H1 (cell line): ENCODE measurements at regions not wholly inside any gene's neighbourhood (a gene's known extent, or its start where the extent isn't known, plus 50 kb on each side); places are given as distances from the start of the nearest gene placed in this dataset.

Experiments
- CTCF ChIA-PET: fragments of 300-600 bp; sonication (Branson Sonifier 250); formaldehyde crosslinking; loops from one replicate; lab custom pipeline; 2021; ENCODE audit not compliant: partially characterized antibody; lab: Charles Lee
- POLR2A ChIA-PET: fragments of 300-600 bp; sonication (Branson Sonifier 250); formaldehyde crosslinking; loops from one replicate; lab custom pipeline; 2021; ENCODE audit warnings: inconsistent platforms; ENCODE audit not compliant: partially characterized antibody; lab: Charles Lee
- DNase-seq, 2 experiments: peaks; one replicate each; pipeline versions ENCODE4 v3.0.0 to v3.0.0-alpha.2; 2010 to 2022; ENCODE audit warnings: low spot score in 2 of 2, low read depth in 1 of 2, mixed read lengths in 1 of 2
- FAIRE-seq: peaks from 2 replicates; lab custom pipeline; 2011; peaks lifted over from hg19 to GRCh38; lab: Jason Lieb, UNC
- H2AFZ ChIP-seq: 2 replicates; pipeline ENCODE4 v1.8.1; 2012; ENCODE audit warnings: low read length, inconsistent platforms
- H2AK5ac ChIP-seq: 2 replicates; pipeline ENCODE4 v1.6.1; 2013; ENCODE audit warnings: low read depth, low read length
- H2BK120ac ChIP-seq: replicated peaks from 2 replicates; pipeline ENCODE3; 2013; ENCODE audit warnings: low read depth, low read length, inconsistent platforms
- H2BK12ac ChIP-seq: 2 replicates; pipeline ENCODE4 v1.6.1; 2013; ENCODE audit warnings: low read depth, low read length
- H2BK15ac ChIP-seq: 2 replicates; pipeline ENCODE4 v1.6.1; 2013; ENCODE audit warnings: low read length
- H2BK20ac ChIP-seq: 2 replicates; pipeline ENCODE4 v1.6.1; 2013; ENCODE audit warnings: low read length
- H2BK5ac ChIP-seq: 2 replicates; pipeline ENCODE4 v1.6.1; 2013; ENCODE audit warnings: low read depth, low read length
- H3K14ac ChIP-seq: 2 replicates; pipeline ENCODE4 v1.6.1; 2013; ENCODE audit warnings: inconsistent platforms; ENCODE audit not compliant: insufficient read length
- H3K18ac ChIP-seq: 2 replicates; pipeline ENCODE4 v1.6.1; 2013; ENCODE audit warnings: low read length; ENCODE audit errors: extremely low read depth
- H3K23ac ChIP-seq: 2 replicates; pipeline ENCODE4 v1.6.1; 2013; ENCODE audit warnings: inconsistent platforms; ENCODE audit not compliant: insufficient read length
- H3K23me2 ChIP-seq: 2 replicates; pipeline ENCODE4 v1.6.1; 2013; ENCODE audit warnings: low read depth, low read length
- H3K27ac ChIP-seq: 2 replicates; pipeline ENCODE4 v1.6.1; 2011; ENCODE audit warnings: low read depth, low read length, inconsistent platforms
- H3K27me3 ChIP-seq, 4 experiments: replicated peaks in 1 of 4; 1 replicate in 1 of 4; 2 replicates in 3 of 4; pipeline versions ENCODE4 v1.6.1 to v1.8.1; 2011 to 2013; ENCODE audit warnings: low read length in 3 of 4, mild to moderate bottlenecking in 3 of 4, inconsistent platforms in 2 of 4, mixed read lengths in 2 of 4, moderate library complexity in 1 of 4; ENCODE audit not compliant: control insufficient read depth in 3 of 4, insufficient read depth in 3 of 4; ENCODE audit errors: extremely low read depth in 1 of 4
- H3K36me3 ChIP-seq, 4 experiments: 2 replicates each; pipeline versions ENCODE4 v1.6.1 to v1.8.1; 2011 to 2013; ENCODE audit warnings: mild to moderate bottlenecking in 4 of 4, low read length in 3 of 4, moderate library complexity in 2 of 4, control low read depth in 1 of 4, inconsistent platforms in 1 of 4; ENCODE audit not compliant: insufficient read depth in 4 of 4, control insufficient read depth in 2 of 4
- H3K4ac ChIP-seq: replicated peaks from 2 replicates; pipeline ENCODE3; 2013; ENCODE audit warnings: low read length, low read depth, mixed read lengths, inconsistent platforms; ENCODE audit not compliant: insufficient read length
- H3K4me1 ChIP-seq, 4 experiments: replicated peaks in 1 of 4; 1 replicate in 1 of 4; 2 replicates in 3 of 4; pipeline versions ENCODE4 v1.6.1 to v1.8.1; 2011 to 2013; ENCODE audit warnings: low read length in 3 of 4, inconsistent platforms in 2 of 4, mixed read lengths in 1 of 4; ENCODE audit not compliant: insufficient read depth in 4 of 4, control insufficient read depth in 3 of 4
- H3K4me2 ChIP-seq, 2 experiments: 2 replicates each; pipeline versions ENCODE4 v1.6.1 to v1.8.1; 2011 to 2013; ENCODE audit warnings: low read depth in 2 of 2, low read length in 2 of 2, control low read depth in 1 of 2, inconsistent platforms in 1 of 2, mild to moderate bottlenecking in 1 of 2; ENCODE audit not compliant: insufficient read depth in 1 of 2
- H3K4me3 ChIP-seq, 4 experiments: fragments of 200-600, 300-600 bp in 1 of 4; sonication (generic), shearing (Covaris generic), sonication (Bioruptor Twin) in 1 of 4; 2 replicates each; pipeline versions ENCODE4 v1.5.1 to v1.8.1; 2011 to 2016; ENCODE audit warnings: low read length in 4 of 4, low read depth in 3 of 4, control low read depth in 2 of 4, inconsistent platforms in 2 of 4, mild to moderate bottlenecking in 2 of 4, mixed read lengths in 1 of 4, moderate library complexity in 1 of 4; ENCODE audit not compliant: insufficient read depth in 2 of 4; ENCODE audit errors: extremely low read depth in 1 of 4
- H3K56ac ChIP-seq: replicated peaks from 2 replicates; pipeline ENCODE3; 2013; ENCODE audit warnings: low read depth, mild to moderate bottlenecking, mixed read lengths, low read length, inconsistent platforms; ENCODE audit not compliant: insufficient read length
- H3K79me1 ChIP-seq: 2 replicates; pipeline ENCODE4 v1.6.1; 2013; ENCODE audit warnings: low read depth, low read length, control low read depth
- H3K79me2 ChIP-seq, 2 experiments: 2 replicates each; pipeline versions ENCODE4 v1.6.1 to v1.8.1; 2012 to 2013; ENCODE audit warnings: low read length in 2 of 2, mild to moderate bottlenecking in 2 of 2, inconsistent platforms in 1 of 2; ENCODE audit not compliant: insufficient read depth in 2 of 2, control insufficient read depth in 1 of 2
- H3K9ac ChIP-seq, 4 experiments: replicated peaks in 1 of 4; 1 replicate in 1 of 4; 2 replicates in 3 of 4; pipeline versions ENCODE4 v1.6.1 to v1.8.1; 2011 to 2013; ENCODE audit warnings: low read depth in 3 of 4, low read length in 3 of 4, control low read depth in 2 of 4, mild to moderate bottlenecking in 2 of 4, moderate library complexity in 2 of 4, inconsistent platforms in 1 of 4; ENCODE audit errors: extremely low read depth in 1 of 4
- H3K9me3 ChIP-seq, 2 experiments: 2 replicates each; pipeline versions ENCODE4 v1.6.1 to v1.8.1; 2012 to 2013; ENCODE audit warnings: mild to moderate bottlenecking in 2 of 2, moderate library complexity in 2 of 2, control low read depth in 1 of 2, inconsistent platforms in 1 of 2, low read depth in 1 of 2, low read length in 1 of 2, mixed read lengths in 1 of 2; ENCODE audit not compliant: insufficient read depth in 2 of 2
- H4K20me1 ChIP-seq, 2 experiments: replicated peaks in 1 of 2; 2 replicates each; pipeline versions ENCODE3 to v1.8.1; 2011 to 2013; ENCODE audit warnings: inconsistent platforms in 2 of 2, low read length in 2 of 2, mild to moderate bottlenecking in 1 of 2; ENCODE audit not compliant: insufficient read depth in 2 of 2, control insufficient read depth in 1 of 2
- H4K5ac ChIP-seq: 2 replicates; pipeline ENCODE4 v1.6.1; 2013; ENCODE audit warnings: low read length, low read depth, mixed read lengths, inconsistent platforms; ENCODE audit not compliant: insufficient read length
- H4K8ac ChIP-seq: 2 replicates; pipeline ENCODE4 v1.8.0; 2013; ENCODE audit warnings: mild to moderate bottlenecking, moderate library complexity, low read length, inconsistent platforms; ENCODE audit not compliant: insufficient read depth; ENCODE audit errors: extremely low read depth
- H4K91ac ChIP-seq: replicated peaks from 2 replicates; pipeline ENCODE3; 2013; ENCODE audit warnings: low read length, mixed read lengths, inconsistent platforms; ENCODE audit not compliant: insufficient read length
- ASH2L ChIP-seq: fragments of 200-600, 300-600 bp; sonication (generic); IDR thresholded peaks from one replicate; pipeline ENCODE4 v1.7.1; 2017; ENCODE audit warnings: low read length
- CTBP2 ChIP-seq: IDR thresholded peaks from 2 replicates; pipeline ENCODE4 v1.7.0; 2011; ENCODE audit warnings: borderline replicate concordance, mild to moderate bottlenecking, moderate library complexity, mixed read lengths, low read length; ENCODE audit not compliant: insufficient read depth, insufficient read length
- GTF2F1 ChIP-seq: IDR thresholded peaks from 2 replicates; pipeline ENCODE4 v1.6.1; 2012; ENCODE audit warnings: low read depth, low read length, improper control_type of control experiment, borderline replicate concordance
- HDAC2 ChIP-seq, 2 experiments: fragments of 300-600 bp in 1 of 2; sonication (generic) in 1 of 2; IDR thresholded peaks; 2 replicates each; pipeline ENCODE4 v1.6.1; 2011 to 2012; ENCODE audit warnings: low read depth in 2 of 2, low read length in 2 of 2, mild to moderate bottlenecking in 2 of 2, moderate library complexity in 2 of 2, borderline replicate concordance in 1 of 2, inconsistent platforms in 1 of 2
- PHF8 ChIP-seq: fragments of 200-600 bp; sonication (generic); conservative IDR thresholded peaks from 2 replicates; pipeline ENCODE4 v1.7.1; 2012; ENCODE audit warnings: low read depth, mild to moderate bottlenecking, inconsistent platforms, low read length, moderate library complexity
- POLR2AphosphoS5 ChIP-seq: IDR thresholded peaks from 2 replicates; pipeline ENCODE4 v1.6.1; 2011; ENCODE audit warnings: low read depth, low read length
- SIN3A ChIP-seq, 2 experiments: IDR thresholded peaks in 1 of 2; conservative IDR thresholded peaks in 1 of 2; 2 replicates each; pipeline ENCODE4 v1.6.1; 2011 to 2012; ENCODE audit warnings: low read length in 2 of 2, improper control_type of control experiment in 1 of 2, low read depth in 1 of 2, mild to moderate bottlenecking in 1 of 2
- SP1 ChIP-seq: IDR thresholded peaks from 2 replicates; pipeline ENCODE4 v1.6.1; 2011; ENCODE audit warnings: low read depth, low read length
- SRF ChIP-seq: IDR thresholded peaks from 2 replicates; pipeline ENCODE4 v1.6.1; 2011; ENCODE audit warnings: mild to moderate bottlenecking, low read depth, low read length, moderate library complexity
- TEAD4 ChIP-seq: IDR thresholded peaks from 2 replicates; pipeline ENCODE4 v1.6.1; 2012; ENCODE audit warnings: low read depth, low read length, inconsistent platforms, mixed read lengths
- WGBS, 2 experiments: shearing (Covaris generic) in 1 of 2; methylation state at CpG; one replicate each; pipeline versions ENCODE4 v1.1.6 to v1.1.7; 2013 to 2015; ENCODE audit warnings: low lambda C conversion rate in 2 of 2, mixed read lengths in 2 of 2, inconsistent platforms in 1 of 2, low coverage in 1 of 2, missing lambda C conversion rate in 1 of 2; ENCODE audit not compliant: insufficient replicate concordance in 2 of 2, insufficient coverage in 1 of 2, insufficient read length in 1 of 2; ENCODE audit errors: extremely low coverage in 1 of 2, missing lambda C conversion rate in 1 of 2; 5-methylcytosine and 5-hydroxymethylcytosine counted together
- TF ChIP-seq, protein P1 (sequence below): IDR thresholded peaks from 2 replicates; pipeline ENCODE4 v1.6.1; 2012; ENCODE audit warnings: low read length, inconsistent platforms
- TF ChIP-seq, protein P2 (sequence below): IDR thresholded peaks from 2 replicates; pipeline ENCODE4 v1.6.1; 2011; ENCODE audit warnings: low read depth, mild to moderate bottlenecking, low read length; ENCODE audit not compliant: insufficient read depth

DNA sequence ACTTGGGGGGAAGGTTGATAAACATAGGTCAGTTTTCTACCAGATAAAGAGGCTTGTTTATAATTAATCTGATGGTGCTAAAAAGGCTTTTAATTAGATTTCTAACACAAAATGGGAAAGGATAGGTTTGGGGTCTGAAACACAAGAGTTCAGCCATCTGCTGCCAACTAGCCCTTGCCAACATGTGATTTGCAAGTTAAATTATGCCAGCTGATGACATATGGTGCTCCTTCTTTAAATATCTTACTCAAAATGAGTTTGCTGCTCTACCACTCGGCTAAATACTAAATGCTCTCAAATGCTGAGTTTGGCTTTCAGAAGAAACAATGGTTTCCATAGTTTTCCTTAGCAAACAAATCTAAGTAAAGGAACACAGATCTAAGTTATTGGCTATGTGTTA lies 557.8 kb upstream of the CCDC54 start:
- Histone ChIP-seq H2BK15ac (no peak overlapping the region), H3K36me3 (no peaks in the 10 kb centered on the region), H2AFZ (no peak overlapping the region), H2BK20ac (no peak overlapping the region), H3K14ac (no peak overlapping the region), H3K4me3 (no peak overlapping the region), H4K8ac (no peak overlapping the region), H3K9ac (no peak overlapping the region), H3K27me3 (no peaks in the 10 kb centered on the region), H3K18ac (no peak overlapping the region), H3K9me3 (peaks cover 0 to 4% of the 10 kb centered on the region in 2 experiments; a peak in 1 of 4 replicates), H3K79me2 (no peaks in the 10 kb centered on the region), H2BK12ac (no peak overlapping the region), H3K79me1 (no peaks in the 10 kb centered on the region), H4K91ac (no peak overlapping the region), H3K56ac (no peak overlapping the region), H2BK5ac (no peak overlapping the region), H3K4me2 (no peak overlapping the region), H3K4ac (no peak overlapping the region), H4K5ac (no peak overlapping the region), H2BK120ac (no peak overlapping the region), H3K4me1 (peaks cover 0 to 8% (median 3%) of the 10 kb centered on the region in 4 experiments; a peak in 2 of 7 replicates), H3K23ac (no peak overlapping the region), H2AK5ac (no peak overlapping the region), H4K20me1 (no peaks in the 10 kb centered on the region), H3K23me2 (no peaks in the 10 kb centered on the region), H3K27ac (no peak overlapping the region)
- POLR2A ChIA-PET = no interaction called here
- CTCF ChIA-PET = interaction anchor here (0.7 to 1.5 kb wide), 2 partner anchors 187 to 244 kb away, joined by 3 to 4 read pairs; no protein-coding TSS in a partner anchor
- DNase-seq = no peak
- FAIRE-seq = no peak
- TF ChIP-seq, protein P1, sequence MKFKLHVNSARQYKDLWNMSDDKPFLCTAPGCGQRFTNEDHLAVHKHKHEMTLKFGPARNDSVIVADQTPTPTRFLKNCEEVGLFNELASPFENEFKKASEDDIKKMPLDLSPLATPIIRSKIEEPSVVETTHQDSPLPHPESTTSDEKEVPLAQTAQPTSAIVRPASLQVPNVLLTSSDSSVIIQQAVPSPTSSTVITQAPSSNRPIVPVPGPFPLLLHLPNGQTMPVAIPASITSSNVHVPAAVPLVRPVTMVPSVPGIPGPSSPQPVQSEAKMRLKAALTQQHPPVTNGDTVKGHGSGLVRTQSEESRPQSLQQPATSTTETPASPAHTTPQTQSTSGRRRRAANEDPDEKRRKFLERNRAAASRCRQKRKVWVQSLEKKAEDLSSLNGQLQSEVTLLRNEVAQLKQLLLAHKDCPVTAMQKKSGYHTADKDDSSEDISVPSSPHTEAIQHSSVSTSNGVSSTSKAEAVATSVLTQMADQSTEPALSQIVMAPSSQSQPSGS = no peak
- TF ChIP-seq, protein P2, sequence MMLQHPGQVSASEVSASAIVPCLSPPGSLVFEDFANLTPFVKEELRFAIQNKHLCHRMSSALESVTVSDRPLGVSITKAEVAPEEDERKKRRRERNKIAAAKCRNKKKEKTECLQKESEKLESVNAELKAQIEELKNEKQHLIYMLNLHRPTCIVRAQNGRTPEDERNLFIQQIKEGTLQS = no peak
- no peak for TF ChIP-seq CTBP2
- no peak for TF ChIP-seq HDAC2 (IDR thresholded peaks at IDR 0.05; ENCODE audit: borderline replicate concordance in 1 of 2, low read depth in 2 of 2, low read length in 2 of 2)
- TF ChIP-seq TEAD4 = no peak
- no peak for TF ChIP-seq PHF8
- no peak for TF ChIP-seq POLR2AphosphoS5
- TF ChIP-seq GTF2F1 = no peak
- TF ChIP-seq SRF = no peak
- TF ChIP-seq SP1 = no peak
- TF ChIP-seq SIN3A (conservative IDR thresholded peaks at IDR 0.05 in 1 of 2, IDR thresholded peaks at IDR 0.05 in 1 of 2; ENCODE audit: low read depth in 1 of 2, low read length in 2 of 2) = no peak
- no peak for TF ChIP-seq ASH2L
- 86% methylated on average over 1 of the region's 1 CpG; no CpG with 5 or more reads in 1 of the 2 experiments for WGBS, 2 experiments
